Astrocyte of the cerebellum (primary cell): ENCODE measurements at regions not wholly inside any gene's neighbourhood (a gene's known extent, or its start where the extent isn't known, plus 50 kb on each side); places are given as distances from the start of the nearest gene placed in this dataset.

Source experiments
- DNase-seq: peaks from one replicate; pipeline ENCODE4 v3.0.0-alpha.2; 2011; ENCODE audit warnings: low read depth
- H3K4me3 ChIP-seq: 2 replicates; pipeline ENCODE4 v1.5.1; 2011; ENCODE audit warnings: mild to moderate bottlenecking, low read depth, low read length, moderate library complexity
- in situ Hi-C: cut with HindIII; loops from 2 replicates; pipeline ENCODE4 v1.10.0; 2017; ENCODE audit warnings: low sequenced_read_pairs
- TF ChIP-seq, protein P1 (sequence below): IDR thresholded peaks from 2 replicates; pipeline ENCODE4 v1.5.1; 2012; ENCODE audit warnings: low read length, low read depth, moderate library complexity, mild to moderate bottlenecking; ENCODE audit errors: missing control alignments

DNA sequence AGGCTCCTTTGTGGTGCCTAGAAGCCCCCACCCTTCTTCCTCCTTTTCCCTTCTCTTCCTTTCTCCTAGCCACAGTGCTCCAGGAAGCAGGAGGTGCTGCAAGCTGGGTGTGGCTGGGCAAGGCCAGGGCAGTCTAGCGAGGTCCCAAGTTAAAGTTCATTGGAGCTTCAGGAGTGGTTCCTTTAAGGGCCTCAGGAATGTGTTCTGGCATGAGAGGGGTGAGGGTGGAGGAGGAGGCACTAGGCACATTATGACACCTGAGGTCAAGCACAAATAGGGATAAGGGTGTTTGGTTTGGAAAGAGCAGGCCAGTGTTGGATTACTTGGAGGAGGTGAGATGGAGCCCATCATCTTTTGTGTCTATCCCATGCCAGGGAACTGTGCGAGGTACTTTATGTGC, 258.7 kb downstream of the TLE3 start:
- in situ Hi-C loops = no loop called here
- DNase-seq = no peak
- TF ChIP-seq, protein P1, sequence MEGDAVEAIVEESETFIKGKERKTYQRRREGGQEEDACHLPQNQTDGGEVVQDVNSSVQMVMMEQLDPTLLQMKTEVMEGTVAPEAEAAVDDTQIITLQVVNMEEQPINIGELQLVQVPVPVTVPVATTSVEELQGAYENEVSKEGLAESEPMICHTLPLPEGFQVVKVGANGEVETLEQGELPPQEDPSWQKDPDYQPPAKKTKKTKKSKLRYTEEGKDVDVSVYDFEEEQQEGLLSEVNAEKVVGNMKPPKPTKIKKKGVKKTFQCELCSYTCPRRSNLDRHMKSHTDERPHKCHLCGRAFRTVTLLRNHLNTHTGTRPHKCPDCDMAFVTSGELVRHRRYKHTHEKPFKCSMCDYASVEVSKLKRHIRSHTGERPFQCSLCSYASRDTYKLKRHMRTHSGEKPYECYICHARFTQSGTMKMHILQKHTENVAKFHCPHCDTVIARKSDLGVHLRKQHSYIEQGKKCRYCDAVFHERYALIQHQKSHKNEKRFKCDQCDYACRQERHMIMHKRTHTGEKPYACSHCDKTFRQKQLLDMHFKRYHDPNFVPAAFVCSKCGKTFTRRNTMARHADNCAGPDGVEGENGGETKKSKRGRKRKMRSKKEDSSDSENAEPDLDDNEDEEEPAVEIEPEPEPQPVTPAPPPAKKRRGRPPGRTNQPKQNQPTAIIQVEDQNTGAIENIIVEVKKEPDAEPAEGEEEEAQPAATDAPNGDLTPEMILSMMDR = no peak
- no peak overlapping the region for H3K4me3 ChIP-seq

DNA sequence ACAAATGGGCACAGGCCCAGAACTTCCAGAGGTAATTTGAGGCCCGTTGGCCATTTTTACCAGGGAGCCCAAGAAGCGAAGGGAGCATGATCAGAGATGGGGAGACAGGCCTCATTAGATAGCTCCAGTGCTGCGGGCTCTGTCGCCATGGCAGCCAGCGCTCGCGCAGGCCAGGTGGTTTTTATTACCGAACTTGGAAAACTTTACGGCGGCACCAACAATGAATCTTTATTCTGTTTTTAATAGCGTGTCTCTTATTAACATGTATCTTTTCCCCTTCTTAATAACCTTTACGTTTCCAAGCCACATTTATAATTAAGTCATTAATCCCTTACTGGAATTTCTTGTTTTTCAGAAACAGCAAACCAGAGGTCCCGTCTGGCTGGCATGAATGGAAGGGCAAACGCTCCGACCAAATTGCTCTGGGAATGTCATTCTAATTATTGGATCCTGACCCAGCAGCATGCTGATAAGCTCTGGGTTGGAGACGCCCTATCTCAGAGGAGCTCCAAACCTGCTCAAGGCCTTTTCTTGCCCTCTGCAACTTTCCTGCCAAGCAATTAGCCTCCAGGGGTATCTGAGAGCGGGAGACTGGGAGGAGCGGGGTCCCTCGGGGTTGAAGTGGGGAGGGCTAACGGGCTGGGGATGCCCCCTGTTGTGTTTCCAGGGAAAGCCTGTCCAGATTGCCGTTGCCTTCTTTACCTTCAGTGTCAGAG, 256.4 kb downstream of the TLE3 start:
- no peak for DNase-seq
- TF ChIP-seq, protein P1 = no peak
- H3K4me3 ChIP-seq = no peak overlapping the region
- in situ Hi-C loops = no loop called here

DNA sequence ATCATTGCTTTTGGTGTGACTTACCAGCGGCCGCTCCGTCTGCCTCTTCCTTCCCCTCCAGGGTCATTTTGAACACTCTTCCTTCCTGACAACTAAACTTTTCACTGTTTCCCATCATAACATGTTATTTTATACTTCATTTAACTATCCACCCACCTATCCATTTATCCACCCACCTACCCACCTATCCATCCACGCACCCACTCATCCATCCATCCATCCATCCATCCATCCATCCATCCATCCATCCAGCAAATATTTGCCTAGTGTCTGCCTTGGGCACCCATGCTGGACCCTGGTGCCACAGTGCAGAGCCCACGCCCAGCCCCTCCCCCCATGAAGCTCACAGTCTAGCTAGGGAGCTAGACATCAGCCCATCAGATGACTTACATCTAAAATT, 254.9 kb downstream of the TLE3 start:
- no peak overlapping the region for H3K4me3 ChIP-seq
- in situ Hi-C loops = no loop called here
- TF ChIP-seq, protein P1 = no peak
- DNase-seq = no peak

DNA sequence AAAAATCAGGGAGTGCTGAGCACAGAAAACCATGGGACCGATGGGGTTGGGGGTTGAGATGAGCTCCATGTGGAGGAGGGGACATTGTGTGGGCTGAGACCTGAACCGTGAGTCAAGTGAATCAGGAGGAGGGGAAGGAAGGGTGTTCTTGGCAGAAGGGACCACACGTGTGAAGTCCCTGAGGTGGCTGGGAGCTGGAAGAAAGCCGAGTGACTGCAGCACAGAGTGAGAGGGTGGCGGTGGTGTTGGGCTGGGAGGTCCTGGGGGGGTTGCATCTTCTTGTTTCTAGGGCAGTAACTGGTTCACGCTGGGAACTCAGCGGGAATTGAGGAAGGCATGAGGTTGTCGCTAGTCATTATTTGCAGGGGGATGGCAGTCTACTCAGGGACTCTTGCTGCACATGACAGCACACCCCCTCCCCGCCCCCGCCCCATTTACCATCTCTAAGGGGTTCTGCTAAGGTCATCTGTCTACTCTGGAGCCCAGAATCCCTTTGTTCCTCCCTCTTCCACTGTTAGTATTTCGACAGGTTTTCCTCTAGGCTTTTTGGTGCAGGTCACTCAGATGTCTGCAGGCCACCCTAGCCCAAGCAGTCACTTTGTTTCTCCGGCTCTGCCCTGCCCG, 254.3 kb downstream of the TLE3 start:
- in situ Hi-C loops = no loop called here
- TF ChIP-seq, protein P1 = no peak

DNA sequence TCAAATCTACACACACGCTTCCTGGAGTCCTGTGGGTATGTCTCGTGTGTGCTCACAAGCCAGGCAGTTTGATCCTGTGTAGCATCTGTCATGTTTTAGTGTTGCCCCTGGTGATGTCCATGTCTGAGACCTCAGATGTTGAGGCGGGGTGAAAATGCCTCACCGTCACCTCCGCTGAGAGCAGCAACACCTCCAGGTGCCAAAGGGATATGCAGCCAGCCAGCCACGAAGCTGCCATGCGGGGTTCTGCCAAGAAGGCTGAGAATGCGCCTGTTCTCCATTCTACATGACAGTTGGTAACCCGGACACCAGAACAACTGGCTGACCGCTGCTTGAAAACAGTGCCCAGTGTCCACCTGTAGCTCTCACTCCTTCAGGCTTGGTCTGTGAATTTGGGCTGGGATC, 253.8 kb downstream of the TLE3 start:
- in situ Hi-C loops = no loop called here
- TF ChIP-seq, protein P1 = no peak
- DNase-seq = no peak
- no peak overlapping the region for H3K4me3 ChIP-seq

More for the DNA sequence above, 254.3 kb downstream of the TLE3 start:
- DNase-seq = no peak
- no peak overlapping the region for H3K4me3 ChIP-seq

DNA sequence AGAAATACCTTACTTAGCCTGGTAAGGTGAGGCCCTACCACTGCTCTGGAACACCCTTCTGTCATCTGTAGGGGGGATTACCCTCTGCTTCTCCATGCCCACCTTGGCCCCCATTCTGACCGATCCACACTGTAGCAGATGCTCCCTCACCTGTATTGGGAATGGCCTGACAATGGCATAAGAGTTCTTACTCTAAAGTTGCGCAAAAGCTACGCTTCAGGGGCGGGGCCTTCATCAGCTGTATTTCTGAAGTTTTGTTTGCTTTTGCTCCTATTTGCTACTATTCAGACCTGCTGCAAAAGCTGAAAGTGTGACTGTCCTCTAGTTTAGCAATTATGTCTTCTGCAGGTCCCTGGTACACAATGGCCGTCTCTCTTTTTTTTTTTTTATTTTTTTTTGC, 252.6 kb downstream of the TLE3 start:
- TF ChIP-seq, protein P1 = no peak
- no peak for DNase-seq
- in situ Hi-C loops = no loop called here
- H3K4me3 ChIP-seq = no peak overlapping the region
